SJCRH30 (cell line): ENCODE measurements at regions not wholly inside any gene's neighbourhood (a gene's known extent, or its start where the extent isn't known, plus 50 kb on each side); places are given as distances from the start of the nearest gene placed in this dataset.

Source experiments
- DNase-seq, 2 experiments: peaks; one replicate each; pipeline ENCODE4 v3.0.0-alpha.2; 2015 to 2020
- H3K27ac ChIP-seq: fragments of 250-450 bp; sonication (Bioruptor Pico); 2 replicates; pipeline ENCODE4 v1.5.1; 2020; ENCODE audit warnings: mild to moderate bottlenecking, moderate library complexity
- H3K27me3 ChIP-seq: fragments of 250-450 bp; sonication (Bioruptor Pico); 2 replicates; pipeline ENCODE4 v1.5.1; 2020; ENCODE audit warnings: mild to moderate bottlenecking, moderate library complexity
- H3K36me3 ChIP-seq: fragments of 250-450 bp; sonication (Bioruptor Pico); 2 replicates; pipeline ENCODE4 v1.5.1; 2020; ENCODE audit warnings: mild to moderate bottlenecking, moderate library complexity
- H3K4me1 ChIP-seq: fragments of 250-450 bp; sonication (Bioruptor Pico); 2 replicates; pipeline ENCODE4 v1.5.1; 2020; ENCODE audit warnings: mild to moderate bottlenecking, moderate library complexity
- H3K4me3 ChIP-seq: fragments of 250-450 bp; sonication (Bioruptor Pico); 2 replicates; pipeline ENCODE4 v1.5.1; 2020; ENCODE audit warnings: mild to moderate bottlenecking, moderate library complexity
- H3K9me3 ChIP-seq: fragments of 250-450 bp; sonication (Bioruptor Pico); replicated peaks from 2 replicates; pipeline ENCODE4 v1.5.1; 2020; ENCODE audit warnings: mild to moderate bottlenecking, moderate library complexity

DNA sequence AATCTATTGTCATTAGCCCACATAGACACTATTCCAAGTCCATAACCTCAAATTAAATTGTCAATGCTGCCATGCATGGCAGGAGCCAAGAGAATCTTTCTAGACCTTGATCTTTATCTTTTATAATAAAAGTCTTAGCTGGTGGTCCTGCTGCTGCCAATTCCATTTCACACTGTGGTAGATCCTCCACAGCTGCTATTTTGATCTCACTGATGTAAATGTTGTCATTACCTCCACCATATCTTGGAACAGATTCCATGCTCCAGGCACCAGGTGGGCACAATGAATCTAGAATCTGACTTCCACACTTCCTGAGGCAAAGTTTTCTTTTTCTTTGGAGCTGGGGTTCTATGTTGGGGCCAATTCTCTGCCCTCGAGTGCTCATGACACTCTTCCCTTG is 161.2 kb downstream of the TMTC3 start:
- Histone ChIP-seq H3K27me3 (no peaks in the 10 kb centered on the region), H3K36me3 (no peaks in the 10 kb centered on the region), H3K27ac (peak overlapping the region; percentile 83), H3K4me1 (peaks cover 49% of the 10 kb centered on the region), H3K9me3 (no peaks in the 10 kb centered on the region), H3K4me3 (no peak overlapping the region)
- DNase-seq: peak; percentile 69 to 79

DNA sequence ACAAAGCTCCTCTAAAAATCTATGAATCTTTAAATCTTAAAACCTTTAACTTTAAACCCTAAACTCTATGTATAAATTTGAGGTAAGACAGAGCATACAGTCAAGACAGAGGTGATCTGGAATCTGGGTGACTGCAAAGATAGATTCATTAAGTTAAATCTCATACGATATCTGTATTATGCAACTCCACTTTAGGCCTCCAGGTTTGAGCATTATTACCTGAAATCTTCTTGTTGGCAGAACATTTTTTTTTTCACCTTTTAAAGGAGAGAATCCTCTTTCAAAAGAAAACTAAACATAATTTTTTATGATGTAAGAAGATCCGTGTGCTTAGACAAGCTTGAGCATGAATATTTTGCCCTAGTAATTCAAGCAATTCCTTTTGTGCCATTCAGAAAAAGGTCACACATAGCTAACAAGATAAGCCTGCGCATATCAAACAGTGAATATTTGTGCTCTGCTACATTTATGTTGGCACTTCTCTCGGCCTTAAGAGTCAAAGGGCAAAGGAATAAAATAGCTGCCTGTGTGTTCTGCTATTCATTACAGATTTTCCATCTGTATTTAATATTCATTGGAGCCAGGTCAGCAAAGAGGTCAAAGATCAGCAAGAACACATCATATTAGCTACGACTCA is 163.3 kb downstream of the TMTC3 start:
- H3K27ac ChIP-seq: no peak overlapping the region; the same call in 1 of the 2 replicates

DNA sequence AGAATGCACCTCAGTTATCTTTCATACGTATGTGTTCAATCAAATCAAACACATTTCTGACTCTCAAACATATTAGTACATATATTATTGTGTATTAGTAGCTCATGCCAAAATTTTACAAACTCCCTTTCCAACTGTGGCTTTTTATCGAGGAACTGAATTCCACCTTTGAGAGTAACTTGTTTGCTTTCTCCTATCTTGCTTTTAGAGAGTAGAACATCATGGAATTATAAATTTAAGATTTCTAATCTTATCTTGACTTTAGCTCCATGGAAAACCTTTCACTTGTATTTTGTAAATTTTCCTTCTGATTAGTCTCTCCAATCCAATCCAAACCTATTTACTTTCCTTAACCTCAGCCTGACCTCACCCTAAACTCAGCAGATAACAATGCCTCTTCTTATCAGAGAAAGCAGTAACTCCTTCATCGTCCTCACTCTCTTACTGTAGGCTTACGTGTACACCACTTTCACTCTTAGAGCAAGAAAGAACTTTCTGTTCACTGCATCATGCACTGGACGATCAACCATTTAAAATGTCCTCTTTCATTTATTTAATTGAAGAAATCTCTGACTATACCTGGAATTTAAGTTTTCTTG is 164.5 kb downstream of the TMTC3 start:
- peaks cover 31% of the 10 kb centered on the region for H3K4me1 ChIP-seq
- H3K27ac ChIP-seq: no peak overlapping the region
- H3K27me3 ChIP-seq: no peaks in the 10 kb centered on the region
- no peaks in the 10 kb centered on the region; the same call in 1 of the 2 replicates for H3K9me3 ChIP-seq
- no peaks in the 10 kb centered on the region for H3K36me3 ChIP-seq
- no peak overlapping the region for H3K4me3 ChIP-seq
- no peak for DNase-seq

More for the DNA sequence above, 163.3 kb downstream of the TMTC3 start:
- H3K4me1 ChIP-seq: peaks cover 41% of the 10 kb centered on the region
- H3K9me3 ChIP-seq: no peaks in the 10 kb centered on the region; the same call in 1 of the 2 replicates
- no peak for DNase-seq
- no peaks in the 10 kb centered on the region for H3K27me3 ChIP-seq
- no peak overlapping the region for H3K4me3 ChIP-seq
- no peaks in the 10 kb centered on the region for H3K36me3 ChIP-seq

DNA sequence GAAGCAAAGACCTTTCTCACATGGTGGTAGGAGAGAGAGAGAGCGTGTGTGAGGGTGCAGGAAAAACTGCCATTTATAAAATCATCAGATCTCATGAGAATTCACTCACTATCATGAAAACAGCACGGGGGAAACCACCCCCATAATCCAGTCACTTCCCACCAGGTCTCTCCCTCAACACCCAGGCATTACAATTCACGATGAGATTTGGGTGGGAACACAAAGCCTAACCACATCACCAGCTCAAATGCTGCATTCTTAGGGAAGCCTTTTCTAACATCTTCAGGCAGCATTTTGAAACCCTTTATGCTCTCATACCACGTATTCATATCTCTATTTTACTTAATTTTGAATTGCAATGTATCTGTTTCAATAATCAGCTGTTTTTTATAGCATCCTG is 165.9 kb downstream of the TMTC3 start:
- H3K27me3 ChIP-seq: no peaks in the 10 kb centered on the region
- no peak for DNase-seq
- H3K27ac ChIP-seq: no peak overlapping the region
- no peaks in the 10 kb centered on the region; the same call in 1 of the 2 replicates for H3K9me3 ChIP-seq
- no peak overlapping the region for H3K4me3 ChIP-seq
- no peaks in the 10 kb centered on the region for H3K36me3 ChIP-seq
- H3K4me1 ChIP-seq: peaks cover 22% of the 10 kb centered on the region

DNA sequence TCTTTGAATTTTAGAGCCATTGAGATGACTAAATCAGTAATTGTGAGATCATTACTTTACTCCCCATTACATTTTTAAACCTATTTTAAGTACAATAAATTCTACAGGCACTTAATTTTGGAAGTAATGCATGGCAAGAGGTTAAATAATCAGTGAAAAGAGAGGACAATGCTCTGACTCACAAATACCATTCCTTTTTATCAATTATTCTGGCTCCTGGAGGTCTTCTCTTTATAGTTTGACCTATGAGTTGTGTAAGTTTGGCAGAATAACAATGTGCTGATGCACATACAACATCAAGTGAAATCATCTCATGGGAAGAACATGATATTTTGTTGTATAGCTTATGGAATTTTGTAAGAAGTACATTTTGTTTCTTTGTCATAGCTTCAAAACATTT is 166.7 kb downstream of the TMTC3 start:
- Histone ChIP-seq H3K4me1 (peaks cover 13% of the 10 kb centered on the region), H3K4me3 (no peak overlapping the region), H3K9me3 (no peaks in the 10 kb centered on the region; the same call in 1 of the 2 replicates), H3K27ac (no peak overlapping the region), H3K27me3 (no peaks in the 10 kb centered on the region), H3K36me3 (no peaks in the 10 kb centered on the region)
- no peak for DNase-seq

DNA sequence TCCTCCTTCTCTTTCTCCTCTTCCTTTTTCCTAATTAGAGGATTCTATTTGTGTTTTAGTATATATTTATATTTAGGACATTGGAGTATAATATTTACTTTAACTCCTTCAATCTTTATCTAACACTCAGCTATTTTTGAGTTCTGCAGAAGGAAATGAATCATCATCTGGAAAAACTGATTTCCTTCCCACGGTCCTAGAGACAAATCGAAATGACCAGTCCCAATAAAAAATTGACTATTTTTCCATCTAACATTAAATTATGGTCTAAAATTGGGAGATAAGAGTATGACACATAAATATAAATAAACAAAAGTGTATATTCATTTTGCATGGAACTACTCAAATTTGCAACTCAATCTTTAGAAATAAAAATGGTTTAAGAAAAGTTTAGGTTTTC is 167.4 kb downstream of the TMTC3 start:
- DNase-seq: no peak
- H3K27ac ChIP-seq: no peak overlapping the region
- H3K4me1 ChIP-seq: peaks cover 9% of the 10 kb centered on the region
- no peaks in the 10 kb centered on the region for H3K36me3 ChIP-seq
- no peaks in the 10 kb centered on the region; the same call in 1 of the 2 replicates for H3K9me3 ChIP-seq
- H3K4me3 ChIP-seq: no peak overlapping the region
- H3K27me3 ChIP-seq: no peaks in the 10 kb centered on the region

DNA sequence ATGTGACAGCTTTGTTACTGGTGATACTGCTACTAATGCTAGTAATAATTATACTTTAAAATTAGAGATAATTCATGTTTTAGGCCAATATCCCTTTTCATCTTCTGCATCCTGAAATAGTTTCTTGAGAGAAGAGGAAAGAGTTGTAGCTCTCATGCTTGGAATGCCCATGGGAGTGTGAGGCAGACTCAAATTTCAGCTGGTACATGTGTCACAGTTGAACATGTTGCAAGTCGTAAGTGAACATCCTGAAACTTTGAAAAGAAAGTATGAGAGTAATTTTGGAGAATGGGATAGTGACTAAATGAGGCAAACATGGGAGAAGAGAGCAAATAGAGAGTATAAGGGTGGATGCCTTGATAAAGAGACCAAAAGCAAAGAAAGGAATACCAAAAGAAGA is 168.0 kb downstream of the TMTC3 start:
- no peak overlapping the region for H3K4me3 ChIP-seq
- no peaks in the 10 kb centered on the region for H3K27me3 ChIP-seq
- no peaks in the 10 kb centered on the region for H3K36me3 ChIP-seq
- H3K27ac ChIP-seq: no peak overlapping the region
- DNase-seq: peak; percentile 8 to 44
- peaks cover 9% of the 10 kb centered on the region for H3K4me1 ChIP-seq
- no peaks in the 10 kb centered on the region; the same call in 1 of the 2 replicates for H3K9me3 ChIP-seq

DNA sequence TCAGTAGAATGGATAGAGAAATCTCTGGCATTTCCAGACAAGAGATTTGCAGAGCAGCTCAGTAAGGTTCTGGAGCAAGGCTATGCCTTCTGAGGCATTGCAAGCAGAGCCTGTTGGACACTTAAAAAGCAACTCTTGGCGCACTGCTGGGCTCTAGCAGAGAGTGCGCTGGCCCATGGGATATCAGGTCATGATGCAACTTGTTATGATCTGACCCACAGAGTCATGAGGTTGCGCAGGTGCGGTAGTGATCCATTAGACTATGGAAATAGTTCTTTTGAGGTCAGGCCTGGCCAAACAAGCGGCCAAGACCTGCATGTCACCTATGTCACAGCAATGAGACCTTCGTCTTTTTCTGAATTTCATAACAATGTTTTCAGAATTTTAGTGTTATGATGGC is 168.6 kb downstream of the TMTC3 start:
- H3K36me3 ChIP-seq: no peaks in the 10 kb centered on the region
- no peak overlapping the region for H3K27ac ChIP-seq
- no peaks in the 10 kb centered on the region for H3K27me3 ChIP-seq
- H3K9me3 ChIP-seq: no peaks in the 10 kb centered on the region; the same call in 1 of the 2 replicates
- no peak for DNase-seq
- no peak overlapping the region for H3K4me3 ChIP-seq
- peaks cover 6% of the 10 kb centered on the region for H3K4me1 ChIP-seq

DNA sequence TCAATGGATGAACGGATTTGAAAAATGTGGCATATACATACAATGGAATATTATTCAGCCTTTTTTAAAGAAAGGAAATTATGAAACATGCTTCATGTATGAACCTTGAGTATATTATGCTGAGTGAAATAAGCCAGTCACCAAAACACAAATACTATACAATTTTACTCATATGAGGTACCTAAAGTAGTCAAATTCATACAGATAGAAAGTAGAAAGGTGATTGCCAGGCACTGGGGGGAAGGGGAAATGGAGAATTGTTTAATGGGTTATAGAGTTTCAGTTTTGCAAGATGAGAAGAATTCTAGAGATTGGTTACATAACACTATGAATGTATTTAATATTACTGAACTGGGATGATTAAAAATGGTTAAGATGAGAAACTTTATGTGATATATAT is 171.4 kb downstream of the TMTC3 start:
- Histone ChIP-seq H3K9me3 (no peaks in the 10 kb centered on the region; the same call in 1 of the 2 replicates), H3K27me3 (no peaks in the 10 kb centered on the region), H3K36me3 (no peaks in the 10 kb centered on the region), H3K4me3 (no peak overlapping the region), H3K27ac (no peak overlapping the region), H3K4me1 (peaks cover 6% of the 10 kb centered on the region)
- no peak for DNase-seq

DNA sequence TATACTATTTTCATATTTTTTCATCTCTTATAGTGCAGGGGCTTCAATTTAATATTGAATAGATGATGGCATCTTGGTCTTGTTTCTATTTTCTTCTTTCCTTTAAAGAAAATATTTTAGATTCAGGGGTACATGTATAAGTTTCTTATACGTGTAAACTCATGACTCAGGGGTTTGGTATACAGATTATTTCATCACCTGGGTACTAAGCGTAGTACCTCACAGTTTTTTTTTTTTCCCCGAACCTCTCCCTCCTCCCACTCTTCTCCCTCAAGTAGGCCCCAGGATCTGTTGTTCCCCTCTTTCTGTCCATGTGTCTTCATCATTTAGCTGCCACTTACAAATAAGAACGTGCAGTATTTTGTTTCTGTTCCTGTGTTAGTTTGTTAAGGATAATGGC is 172.6 kb downstream of the TMTC3 start:
- Histone ChIP-seq H3K27ac (no peak overlapping the region), H3K4me3 (no peak overlapping the region), H3K9me3 (no peaks in the 10 kb centered on the region), H3K27me3 (no peaks in the 10 kb centered on the region), H3K36me3 (no peaks in the 10 kb centered on the region), H3K4me1 (peaks cover 5% of the 10 kb centered on the region)
- DNase-seq: no peak

DNA sequence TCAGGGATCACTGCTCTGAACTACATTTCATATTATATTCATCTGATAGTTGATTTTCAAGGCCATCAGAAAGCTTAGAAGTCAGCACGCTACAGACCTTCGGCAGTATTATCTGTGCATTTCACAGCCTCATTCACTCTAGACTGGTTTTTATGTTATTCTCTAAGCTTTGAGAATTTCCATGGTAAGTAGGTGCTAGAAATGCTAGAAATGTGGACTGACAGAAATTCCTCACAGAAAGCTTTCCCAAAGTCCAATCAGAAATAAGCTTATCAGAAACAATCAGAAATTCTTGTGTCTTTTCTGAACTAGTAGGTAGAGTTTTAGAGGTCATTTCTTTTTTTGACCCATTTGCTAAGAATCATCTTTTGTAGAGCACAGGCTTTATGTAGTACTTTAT is 176.6 kb downstream of the TMTC3 start:
- no peak overlapping the region for H3K27ac ChIP-seq
- H3K27me3 ChIP-seq: no peaks in the 10 kb centered on the region
- H3K9me3 ChIP-seq: no peaks in the 10 kb centered on the region
- no peaks in the 10 kb centered on the region for H3K36me3 ChIP-seq
- no peaks in the 10 kb centered on the region for H3K4me1 ChIP-seq
- DNase-seq: no peak
- H3K4me3 ChIP-seq: no peak overlapping the region

DNA sequence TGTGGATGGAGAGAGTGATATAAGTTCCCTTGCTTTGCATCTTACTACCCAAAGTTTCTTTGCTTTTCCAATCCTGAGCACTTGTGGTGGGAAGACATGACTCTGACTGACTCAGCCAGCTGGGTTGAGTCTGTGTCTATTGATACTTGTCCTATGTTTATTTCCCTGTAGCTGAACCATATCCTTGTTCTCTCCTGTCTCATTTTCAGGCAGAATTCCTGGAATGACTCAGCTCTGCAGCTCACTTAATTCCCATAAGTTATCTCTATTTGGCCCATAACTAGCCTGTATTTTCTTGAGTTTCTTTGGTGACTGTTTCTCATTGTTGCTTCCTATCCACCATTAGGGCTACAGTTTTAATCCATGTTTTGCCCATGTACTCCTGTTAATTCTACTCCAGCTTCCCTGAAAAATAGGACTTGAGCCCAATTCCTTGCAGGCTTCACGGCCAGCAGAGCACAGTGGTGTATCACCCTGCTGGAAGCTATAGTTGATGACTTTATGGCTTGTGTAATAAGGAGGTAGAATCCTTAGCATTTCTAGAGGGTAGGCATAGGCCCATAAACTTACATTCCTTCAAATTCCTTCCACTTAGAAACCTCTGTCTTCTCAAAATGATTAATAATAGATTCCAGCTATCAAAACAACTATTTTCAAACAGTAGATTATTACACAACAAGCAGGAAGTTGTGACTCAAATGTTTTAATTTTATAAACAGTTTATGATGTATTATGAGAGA is 183.1 kb downstream of the TMTC3 start:
- peak; percentile 78 to 86 for DNase-seq
- no peaks in the 10 kb centered on the region for H3K27me3 ChIP-seq
- no peaks in the 10 kb centered on the region for H3K9me3 ChIP-seq
- H3K27ac ChIP-seq: peak overlapping the region; percentile 85
- peaks cover 19% of the 10 kb centered on the region for H3K4me1 ChIP-seq
- H3K36me3 ChIP-seq: no peaks in the 10 kb centered on the region
- H3K4me3 ChIP-seq: no peak overlapping the region; the same call in 1 of the 2 replicates

DNA sequence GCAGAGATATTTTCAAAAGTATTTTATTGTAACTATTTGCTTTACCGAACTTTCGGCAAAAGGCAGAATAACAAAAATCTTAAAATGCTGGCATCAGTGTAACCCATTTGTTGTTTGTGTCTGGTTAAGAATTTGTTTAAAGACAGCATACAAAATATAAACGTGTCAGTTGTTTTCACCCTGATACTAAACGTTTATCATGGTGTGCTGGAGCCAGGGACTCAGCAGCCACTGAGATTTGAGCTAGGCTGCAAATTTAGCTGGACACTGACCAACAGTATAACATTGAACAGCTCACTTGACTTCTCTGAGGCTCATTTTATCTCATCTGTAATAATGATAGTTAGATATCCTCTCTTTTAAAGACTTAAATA is 183.7 kb downstream of the TMTC3 start:
- peaks cover 19% of the 10 kb centered on the region for H3K4me1 ChIP-seq
- H3K4me3 ChIP-seq: no peak overlapping the region
- peak overlapping the region; percentile 85 for H3K27ac ChIP-seq
- DNase-seq: no peak
- H3K9me3 ChIP-seq: no peaks in the 10 kb centered on the region
- no peaks in the 10 kb centered on the region for H3K36me3 ChIP-seq
- no peaks in the 10 kb centered on the region for H3K27me3 ChIP-seq

DNA sequence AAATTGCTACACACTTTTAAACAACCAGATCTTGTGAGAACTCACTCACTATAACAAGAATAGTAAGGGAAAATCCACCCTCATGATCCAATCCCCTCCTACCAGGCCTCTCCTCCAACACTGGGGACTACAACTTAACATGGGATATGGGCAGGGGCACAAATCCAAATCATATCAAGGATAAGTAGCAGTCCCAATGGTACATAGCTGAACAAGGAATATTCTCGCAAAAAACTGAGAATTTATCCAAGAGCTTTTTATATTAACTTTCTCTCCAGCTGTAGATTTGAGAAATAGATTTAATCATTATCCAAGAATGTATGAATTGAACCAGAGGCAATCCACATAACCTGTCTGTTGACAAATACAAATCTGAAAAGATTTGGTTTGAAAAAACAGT is 185.2 kb downstream of the TMTC3 start:
- no peak overlapping the region for H3K4me3 ChIP-seq
- no peak for DNase-seq
- H3K27ac ChIP-seq: no peak overlapping the region
- no peaks in the 10 kb centered on the region for H3K36me3 ChIP-seq
- H3K9me3 ChIP-seq: no peaks in the 10 kb centered on the region
- no peaks in the 10 kb centered on the region for H3K27me3 ChIP-seq
- H3K4me1 ChIP-seq: peaks cover 19% of the 10 kb centered on the region

DNA sequence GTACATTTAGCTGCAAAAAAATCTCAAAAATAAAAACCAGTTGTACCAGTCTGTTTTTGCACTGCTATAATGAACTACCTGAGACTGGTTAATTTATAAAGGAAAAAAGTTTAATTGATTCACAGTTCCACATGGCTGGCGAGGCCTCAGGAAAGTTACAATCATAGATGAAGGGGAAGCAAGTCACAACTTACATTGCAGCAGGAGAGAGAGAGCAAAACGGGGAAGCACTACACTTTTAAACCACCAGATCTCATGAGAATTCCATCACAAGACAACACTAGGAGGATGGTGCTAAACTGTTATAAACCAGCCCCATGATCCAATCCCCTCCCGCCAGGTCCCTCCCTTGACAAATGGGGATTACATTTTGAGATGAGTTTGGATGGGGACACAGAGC is 186.0 kb downstream of the TMTC3 start:
- H3K9me3 ChIP-seq: no peaks in the 10 kb centered on the region
- DNase-seq: no peak
- no peak overlapping the region for H3K4me3 ChIP-seq

More for the DNA sequence above, 186.0 kb downstream of the TMTC3 start:
- H3K27ac ChIP-seq: no peak overlapping the region
- H3K36me3 ChIP-seq: no peaks in the 10 kb centered on the region
- H3K27me3 ChIP-seq: no peaks in the 10 kb centered on the region
- H3K4me1 ChIP-seq: peaks cover 19% of the 10 kb centered on the region
